ENCODE measurements at regions not wholly inside any gene's neighbourhood (a gene's known extent, or its start where the extent isn't known, plus 50 kb on each side); places are given as distances from the start of the nearest gene placed in this dataset.

- no peak for DNase-seq (ENCODE audit: low read depth)
- Histone ChIP-seq H3K27me3 (ENCODE audit: control insufficient read depth, insufficient read depth, low read length) (no peaks in the 10 kb centered on the region), H3K36me3 (ENCODE audit: control insufficient read depth, insufficient read depth, low read length) (no peaks in the 10 kb centered on the region), H3K4me3 (ENCODE audit: low read depth, low read length) (no peak overlapping the region)
- TF ChIP-seq, protein P1, sequence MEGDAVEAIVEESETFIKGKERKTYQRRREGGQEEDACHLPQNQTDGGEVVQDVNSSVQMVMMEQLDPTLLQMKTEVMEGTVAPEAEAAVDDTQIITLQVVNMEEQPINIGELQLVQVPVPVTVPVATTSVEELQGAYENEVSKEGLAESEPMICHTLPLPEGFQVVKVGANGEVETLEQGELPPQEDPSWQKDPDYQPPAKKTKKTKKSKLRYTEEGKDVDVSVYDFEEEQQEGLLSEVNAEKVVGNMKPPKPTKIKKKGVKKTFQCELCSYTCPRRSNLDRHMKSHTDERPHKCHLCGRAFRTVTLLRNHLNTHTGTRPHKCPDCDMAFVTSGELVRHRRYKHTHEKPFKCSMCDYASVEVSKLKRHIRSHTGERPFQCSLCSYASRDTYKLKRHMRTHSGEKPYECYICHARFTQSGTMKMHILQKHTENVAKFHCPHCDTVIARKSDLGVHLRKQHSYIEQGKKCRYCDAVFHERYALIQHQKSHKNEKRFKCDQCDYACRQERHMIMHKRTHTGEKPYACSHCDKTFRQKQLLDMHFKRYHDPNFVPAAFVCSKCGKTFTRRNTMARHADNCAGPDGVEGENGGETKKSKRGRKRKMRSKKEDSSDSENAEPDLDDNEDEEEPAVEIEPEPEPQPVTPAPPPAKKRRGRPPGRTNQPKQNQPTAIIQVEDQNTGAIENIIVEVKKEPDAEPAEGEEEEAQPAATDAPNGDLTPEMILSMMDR (IDR thresholded peaks at IDR 0.05; ENCODE audit: insufficient read depth, low read length, poor library complexity, severe bottlenecking): no peak
These were observed 473.6 kb downstream of the RMST start for GRCh38 chr12:97936165-97936564.

GRCh38 chr12:97938031-97938430 lies 475.4 kb downstream of the RMST start:
- no peaks in the 10 kb centered on the region for H3K36me3 ChIP-seq (ENCODE audit: control insufficient read depth, insufficient read depth, low read length)
- TF ChIP-seq, protein P1 (IDR thresholded peaks at IDR 0.05; ENCODE audit: insufficient read depth, low read length, poor library complexity, severe bottlenecking): no peak
- no peaks in the 10 kb centered on the region for H3K27me3 ChIP-seq (ENCODE audit: control insufficient read depth, insufficient read depth, low read length)
- DNase-seq (ENCODE audit: low read depth): no peak
- no peak overlapping the region for H3K4me3 ChIP-seq (ENCODE audit: low read depth, low read length)

GRCh38 chr12:97939156-97939555 lies 476.6 kb downstream of the RMST start:
- DNase-seq (ENCODE audit: low read depth): no peak
- no peaks in the 10 kb centered on the region for H3K27me3 ChIP-seq (ENCODE audit: control insufficient read depth, insufficient read depth, low read length)
- TF ChIP-seq, protein P1 (IDR thresholded peaks at IDR 0.05; ENCODE audit: insufficient read depth, low read length, poor library complexity, severe bottlenecking): no peak
- no peaks in the 10 kb centered on the region for H3K36me3 ChIP-seq (ENCODE audit: control insufficient read depth, insufficient read depth, low read length)
- H3K4me3 ChIP-seq (ENCODE audit: low read depth, low read length): no peak overlapping the region

DNA sequence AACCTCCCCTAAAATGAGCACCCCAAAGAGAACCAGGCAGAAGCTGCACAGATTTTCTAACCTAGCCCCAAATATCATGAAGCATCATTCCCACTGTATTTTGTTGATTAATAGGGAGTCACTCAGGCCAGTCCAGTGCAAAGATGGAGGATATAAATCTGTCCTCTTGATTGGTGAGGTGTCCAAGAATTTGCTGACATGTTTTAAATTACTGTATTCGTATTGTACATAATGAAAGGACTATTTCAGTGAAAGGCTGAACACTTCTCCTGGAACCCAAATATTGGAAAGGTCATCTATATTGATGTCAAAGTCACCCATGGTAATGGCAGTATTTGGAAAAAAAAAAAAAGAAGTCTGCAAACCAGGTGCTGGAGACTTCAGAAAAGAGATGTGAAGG lies 477.5 kb downstream of the RMST start:
- TF ChIP-seq, protein P1 (IDR thresholded peaks at IDR 0.05; ENCODE audit: insufficient read depth, low read length, poor library complexity, severe bottlenecking): no peak
- Histone ChIP-seq H3K27me3 (ENCODE audit: control insufficient read depth, insufficient read depth, low read length) (no peaks in the 10 kb centered on the region), H3K4me3 (ENCODE audit: low read depth, low read length) (no peak overlapping the region), H3K36me3 (ENCODE audit: control insufficient read depth, insufficient read depth, low read length) (no peaks in the 10 kb centered on the region)
- no peak for DNase-seq (ENCODE audit: low read depth)

DNA sequence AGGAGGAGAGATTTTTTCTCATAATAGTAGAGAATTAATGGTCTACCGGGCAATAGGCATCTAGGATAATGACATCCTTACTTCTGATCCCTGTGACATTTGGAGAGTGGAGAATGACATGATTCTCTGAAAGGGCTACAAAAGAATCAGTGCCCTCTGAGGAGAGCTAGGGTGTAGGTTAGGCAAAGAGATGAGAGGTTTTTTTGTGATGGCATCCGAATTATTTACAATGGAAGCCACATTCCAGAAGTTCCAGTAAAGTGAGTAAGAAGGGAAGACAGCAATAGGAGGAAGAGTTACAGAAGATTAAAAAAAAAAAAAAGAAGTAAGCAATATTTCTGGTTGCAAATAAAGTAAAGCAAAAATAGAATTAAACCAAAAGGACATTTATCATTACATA lies 478.0 kb downstream of the RMST start:
- H3K4me3 ChIP-seq (ENCODE audit: low read depth, low read length): no peak overlapping the region
- no peaks in the 10 kb centered on the region for H3K27me3 ChIP-seq (ENCODE audit: control insufficient read depth, insufficient read depth, low read length)
- TF ChIP-seq, protein P1 (IDR thresholded peaks at IDR 0.05; ENCODE audit: insufficient read depth, low read length, poor library complexity, severe bottlenecking): no peak
- no peak for DNase-seq (ENCODE audit: low read depth)
- no peaks in the 10 kb centered on the region for H3K36me3 ChIP-seq (ENCODE audit: control insufficient read depth, insufficient read depth, low read length)

- no peak for DNase-seq (ENCODE audit: low read depth)
- H3K36me3 ChIP-seq (ENCODE audit: control insufficient read depth, insufficient read depth, low read length): no peaks in the 10 kb centered on the region
- TF ChIP-seq, protein P1 (IDR thresholded peaks at IDR 0.05; ENCODE audit: insufficient read depth, low read length, poor library complexity, severe bottlenecking): no peak
These were observed 479.2 kb downstream of the RMST start for GRCh38 chr12:97941686-97942354.

More at GRCh38 chr12:97941686-97942354, 479.2 kb downstream of the RMST start:
- no peaks in the 10 kb centered on the region for H3K27me3 ChIP-seq (ENCODE audit: control insufficient read depth, insufficient read depth, low read length)
- no peak overlapping the region for H3K4me3 ChIP-seq (ENCODE audit: low read depth, low read length)

Measured in kidney epithelial cell (primary cell).